B cell (primary cell): ENCODE measurements at regions not wholly inside any gene's neighbourhood (a gene's known extent, or its start where the extent isn't known, plus 50 kb on each side); places are given as distances from the start of the nearest gene placed in this dataset.

ENCODE experiments used
- ATAC-seq: fragments of 200-7000 bp; cut with Tn5 transposase; one replicate; pipeline ENCODE4 v1.10.0; 2021; ENCODE audit warnings: low read depth, mild to moderate bottlenecking, moderate number of reproducible peaks, moderate library complexity
- CTCF ChIA-PET: fragments of 350-600 bp; sonication (Branson Sonifier 250); formaldehyde crosslinking; loops from one replicate; lab custom pipeline; 2021; ENCODE audit warnings: antibody characterized with exemption, inconsistent platforms; lab: Charles Lee
- POLR2A ChIA-PET: fragments of 350-600 bp; sonication (Branson Sonifier 250); formaldehyde crosslinking; loops from one replicate; lab custom pipeline; 2021; ENCODE audit warnings: antibody characterized with exemption; lab: Charles Lee
- DNase-seq: peaks from one replicate; pipeline ENCODE4 v3.0.0; 2013
- H2AFZ ChIP-seq: 2 replicates; pipeline ENCODE4 v1.6.1; 2012; ENCODE audit warnings: mild to moderate bottlenecking, low read depth, low read length; ENCODE audit not compliant: insufficient read depth, poor library complexity, severe bottlenecking
- H3K27ac ChIP-seq, 2 donors: 1 replicate in 1 of 2; 2 replicates in 1 of 2; pipeline ENCODE4 v1.5.1; 2012 to 2013; ENCODE audit warnings: low read length in 2 of 2, mild to moderate bottlenecking in 2 of 2, moderate library complexity in 1 of 2
- H3K27me3 ChIP-seq, 4 experiments: fragments of 200-600 bp in 1 of 4; sonication (generic) in 1 of 4; replicated peaks in 1 of 4; 1 replicate in 2 of 4; 2 replicates in 2 of 4; pipeline versions ENCODE4 v1.6.1 to v1.7.0; 2013 to 2016; ENCODE audit warnings: low read length in 3 of 4, mild to moderate bottlenecking in 2 of 4, mixed read lengths in 1 of 4, moderate library complexity in 1 of 4; ENCODE audit not compliant: insufficient read depth in 4 of 4, control insufficient read depth in 3 of 4; ENCODE audit errors: control extremely low read depth in 1 of 4
- H3K36me3 ChIP-seq, 2 experiments: replicated peaks in 1 of 2; 1 replicate in 1 of 2; 2 replicates in 1 of 2; pipeline versions ENCODE4 v1.6.1 to v1.7.1; 2013; ENCODE audit warnings: low read length in 1 of 2; ENCODE audit not compliant: insufficient read depth in 2 of 2, control insufficient read depth in 1 of 2; ENCODE audit errors: control extremely low read depth in 1 of 2, extremely low read depth in 1 of 2
- H3K4me1 ChIP-seq, 2 donors: fragments of 200-600 bp in 1 of 2; sonication (generic) in 1 of 2; 1 replicate in 1 of 2; 2 replicates in 1 of 2; pipeline versions ENCODE4 v1.5.1 to v1.6.1; 2013 to 2017; ENCODE audit warnings: low read length in 2 of 2; ENCODE audit not compliant: control insufficient read depth in 2 of 2, insufficient read depth in 2 of 2
- H3K4me2 ChIP-seq: replicated peaks from 2 replicates; pipeline ENCODE3; 2012; ENCODE audit warnings: mild to moderate bottlenecking, low read depth, low read length; ENCODE audit not compliant: poor library complexity, severe bottlenecking
- H3K4me3 ChIP-seq, 5 experiments: fragments of 200-600 bp in 1 of 5; sonication (generic) in 1 of 5; 1 replicate in 3 of 5; 2 replicates in 2 of 5; pipeline versions ENCODE4 v1.5.1 to v1.7.0; 2011 to 2016; ENCODE audit warnings: low read length in 4 of 5, mild to moderate bottlenecking in 4 of 5, low read depth in 2 of 5, control low read depth in 1 of 5, moderate library complexity in 1 of 5; ENCODE audit not compliant: insufficient read depth in 1 of 5; ENCODE audit errors: control extremely low read depth in 1 of 5, extremely low read depth in 1 of 5
- H3K79me2 ChIP-seq: fragments of 200-600 bp; sonication (generic); one replicate; pipeline ENCODE4 v1.6.0; 2016; ENCODE audit warnings: low read length; ENCODE audit not compliant: control insufficient read depth, insufficient read depth
- H3K9ac ChIP-seq: fragments of 200-600 bp; sonication (generic); 2 replicates; pipeline ENCODE4 v1.6.1; 2017; ENCODE audit warnings: mild to moderate bottlenecking, low read length, moderate library complexity
- H3K9me3 ChIP-seq, 3 donors: one replicate each; pipeline versions ENCODE4 v1.6.1 to v1.7.1; 2013; ENCODE audit warnings: low read length in 2 of 3; ENCODE audit not compliant: control insufficient read depth in 2 of 3, insufficient read depth in 1 of 3; ENCODE audit errors: control extremely low read depth in 1 of 3
- H4K20me1 ChIP-seq: 2 replicates; pipeline ENCODE4 v1.6.0; 2012; ENCODE audit warnings: mild to moderate bottlenecking, low read length; ENCODE audit not compliant: insufficient read depth, control insufficient read depth, poor library complexity, severe bottlenecking
- H3K27ac Mint-ChIP-seq: one replicate; pipeline ENCODE4 v1.8.0; 2021; ENCODE audit warnings: mixed read lengths
- H3K27me3 Mint-ChIP-seq: one replicate; pipeline ENCODE4 v1.8.0; 2021; ENCODE audit warnings: mixed read lengths
- H3K4me1 Mint-ChIP-seq: one replicate; pipeline ENCODE4 v1.8.0; 2021; ENCODE audit warnings: mixed read lengths
- H3K4me3 Mint-ChIP-seq: one replicate; pipeline ENCODE4 v1.8.0; 2021; ENCODE audit warnings: mixed read lengths
- H3K9me3 Mint-ChIP-seq: one replicate; pipeline ENCODE4 v1.8.0; 2022; ENCODE audit warnings: mixed read lengths; ENCODE audit not compliant: insufficient read depth
- EZH2 ChIP-seq: IDR thresholded peaks from 2 replicates; pipeline ENCODE4 v1.6.1; 2012; ENCODE audit warnings: borderline replicate concordance, low read depth, mild to moderate bottlenecking, moderate library complexity, low read length; ENCODE audit not compliant: insufficient read depth, poor library complexity, severe bottlenecking
- WGBS: methylation state at CpG from one replicate; pipeline ENCODE4 v1.1.5; 2013; ENCODE audit warnings: missing lambda C conversion rate; ENCODE audit not compliant: insufficient coverage; 5-methylcytosine and 5-hydroxymethylcytosine counted together
- intact Hi-C: fragments of 100-400 bp; cut with micrococcal nuclease; formaldehyde crosslinking; loops from one replicate; pipeline ENCODE4 v1.10.0; 2022
- TF ChIP-seq, protein P1 (sequence below): fragments of 200-600 bp; IDR thresholded peaks from one replicate; pipeline ENCODE4 v1.8.0; 2022; ENCODE audit warnings: antibody characterized with exemption, mild to moderate bottlenecking

DNA sequence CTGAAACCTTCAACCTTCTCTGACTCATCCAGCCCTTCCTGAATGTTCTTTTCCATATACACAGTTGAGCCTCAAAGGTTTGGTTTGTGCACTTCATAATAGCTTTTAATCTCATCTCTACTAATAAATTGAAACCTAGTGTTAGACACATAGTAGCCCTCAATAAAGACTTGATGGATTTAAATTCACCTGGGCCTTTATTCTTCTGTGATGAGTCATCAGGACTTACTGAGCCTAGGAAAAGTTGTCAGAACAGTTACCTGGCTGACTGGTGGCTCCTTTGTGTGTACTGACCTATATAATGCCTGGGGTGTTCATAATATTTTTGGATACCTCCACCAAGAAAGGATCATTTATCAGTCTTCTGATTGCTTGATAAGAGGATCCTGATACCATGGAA lies 86.4 kb upstream of the NTF3 start:
- H3K36me3 ChIP-seq = no peaks in the 10 kb centered on the region
- H4K20me1 ChIP-seq = no peaks in the 10 kb centered on the region
- intact Hi-C loops = no loop called here
- TF ChIP-seq, protein P1, sequence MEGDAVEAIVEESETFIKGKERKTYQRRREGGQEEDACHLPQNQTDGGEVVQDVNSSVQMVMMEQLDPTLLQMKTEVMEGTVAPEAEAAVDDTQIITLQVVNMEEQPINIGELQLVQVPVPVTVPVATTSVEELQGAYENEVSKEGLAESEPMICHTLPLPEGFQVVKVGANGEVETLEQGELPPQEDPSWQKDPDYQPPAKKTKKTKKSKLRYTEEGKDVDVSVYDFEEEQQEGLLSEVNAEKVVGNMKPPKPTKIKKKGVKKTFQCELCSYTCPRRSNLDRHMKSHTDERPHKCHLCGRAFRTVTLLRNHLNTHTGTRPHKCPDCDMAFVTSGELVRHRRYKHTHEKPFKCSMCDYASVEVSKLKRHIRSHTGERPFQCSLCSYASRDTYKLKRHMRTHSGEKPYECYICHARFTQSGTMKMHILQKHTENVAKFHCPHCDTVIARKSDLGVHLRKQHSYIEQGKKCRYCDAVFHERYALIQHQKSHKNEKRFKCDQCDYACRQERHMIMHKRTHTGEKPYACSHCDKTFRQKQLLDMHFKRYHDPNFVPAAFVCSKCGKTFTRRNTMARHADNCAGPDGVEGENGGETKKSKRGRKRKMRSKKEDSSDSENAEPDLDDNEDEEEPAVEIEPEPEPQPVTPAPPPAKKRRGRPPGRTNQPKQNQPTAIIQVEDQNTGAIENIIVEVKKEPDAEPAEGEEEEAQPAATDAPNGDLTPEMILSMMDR = no peak
- TF ChIP-seq EZH2 = no peak
- H3K9me3 ChIP-seq = no peaks in the 10 kb centered on the region
- H3K79me2 ChIP-seq = no peaks in the 10 kb centered on the region
- no peaks in the 10 kb centered on the region for H3K4me1 ChIP-seq
- H3K4me2 ChIP-seq = no peak overlapping the region
- no peak for DNase-seq
- ChIA-PET CTCF (no interaction called here), POLR2A (no interaction called here)
- H3K4me1 Mint-ChIP-seq = no peaks in the 10 kb centered on the region
- ATAC-seq = no peak
- H2AFZ ChIP-seq = no peak overlapping the region
- no peak overlapping the region for H3K4me3 ChIP-seq
- peaks cover 14% of the 10 kb centered on the region for H3K27me3 Mint-ChIP-seq
- H3K27ac ChIP-seq = no peak overlapping the region
- no peak overlapping the region for H3K27ac Mint-ChIP-seq
- H3K9me3 Mint-ChIP-seq = no peaks in the 10 kb centered on the region
- no peak overlapping the region for H3K9ac ChIP-seq
- H3K27me3 ChIP-seq = no peaks in the 10 kb centered on the region
- H3K4me3 Mint-ChIP-seq = no peak overlapping the region

DNA sequence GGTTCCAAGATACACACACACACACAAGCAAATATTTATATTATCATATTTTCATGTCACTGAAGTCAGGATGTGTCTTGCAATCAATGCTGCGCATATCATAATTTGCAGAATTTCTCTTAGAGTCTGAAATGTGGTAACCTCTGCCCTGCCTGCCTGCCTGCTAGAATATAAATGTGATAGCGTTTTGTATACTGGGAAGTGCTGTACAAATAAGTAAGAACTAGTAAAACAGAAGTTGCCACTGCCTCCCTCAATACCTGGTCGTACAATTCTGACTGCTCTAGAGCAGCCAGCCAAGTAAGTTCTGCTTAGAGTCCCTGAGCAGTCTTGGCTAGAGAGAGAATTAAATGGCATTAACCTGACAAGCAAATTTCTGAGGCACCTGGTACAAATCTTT lies 83.9 kb upstream of the NTF3 start:
- H4K20me1 ChIP-seq = no peaks in the 10 kb centered on the region
- POLR2A ChIA-PET = no interaction called here
- H3K27me3 ChIP-seq = no peaks in the 10 kb centered on the region
- no peak for ATAC-seq
- Mint-ChIP-seq H3K4me3 (no peak overlapping the region), H3K27ac (no peak overlapping the region), H3K9me3 (peaks cover 3% of the 10 kb centered on the region), H3K4me1 (no peaks in the 10 kb centered on the region), H3K27me3 (peaks cover 14% of the 10 kb centered on the region)
- 88% methylated on average over 1 of the region's 3 CpGs for WGBS
- CTCF ChIA-PET = no interaction called here
- H2AFZ ChIP-seq = no peak overlapping the region
- intact Hi-C loops = no loop called here
- no peak overlapping the region for H3K4me3 ChIP-seq
- H3K9me3 ChIP-seq = peaks cover 0 to 1% (median 0%) of the 10 kb centered on the region in 3 donors
- no peaks in the 10 kb centered on the region for H3K4me1 ChIP-seq
- no peak overlapping the region for H3K9ac ChIP-seq
- no peaks in the 10 kb centered on the region for H3K79me2 ChIP-seq
- H3K27ac ChIP-seq = no peak overlapping the region
- no peaks in the 10 kb centered on the region for H3K36me3 ChIP-seq
- H3K4me2 ChIP-seq = no peak overlapping the region
- no peak for DNase-seq
- no peak for TF ChIP-seq EZH2
